ENCODE measurements at regions not wholly inside any gene's neighbourhood (a gene's known extent, or its start where the extent isn't known, plus 50 kb on each side); places are given as distances from the start of the nearest gene placed in this dataset.

DNA sequence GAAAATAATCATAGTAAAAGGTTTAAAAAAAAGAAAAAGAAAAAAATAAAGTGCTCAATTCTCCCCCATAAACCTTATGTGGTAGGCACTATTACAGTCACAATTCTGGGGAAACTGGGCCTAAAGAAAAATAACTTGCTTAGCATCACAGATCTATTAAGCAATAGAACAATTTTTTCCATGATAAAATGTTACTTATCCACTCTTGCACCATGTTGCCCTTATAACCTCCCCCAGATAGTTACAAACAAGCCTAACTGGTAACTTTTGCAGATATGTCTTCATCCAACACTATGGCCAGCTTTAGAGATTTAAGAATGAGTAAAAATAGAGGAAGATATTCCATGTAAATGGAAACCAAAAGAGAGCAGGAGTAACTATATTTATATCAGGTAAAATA is 164.8 kb downstream of the DUSP6 start:
- H3K4me3 ChIP-seq (ENCODE audit: low read length): no peak overlapping the region
- no peaks in the 10 kb centered on the region for H3K9me3 ChIP-seq (ENCODE audit: low read length)
- no peak overlapping the region for H3K9ac ChIP-seq (ENCODE audit: low read length)
- H3K27me3 ChIP-seq (ENCODE audit: insufficient read depth, low read depth, low read length): no peaks in the 10 kb centered on the region
- H3K36me3 ChIP-seq (ENCODE audit: insufficient read depth, low read length): no peaks in the 10 kb centered on the region
- H3K4me2 ChIP-seq (ENCODE audit: low read length): no peak overlapping the region
- no peaks in the 10 kb centered on the region for H3F3A ChIP-seq (ENCODE audit: insufficient read depth, low read length, poor library complexity, severe bottlenecking)
- H3K27ac ChIP-seq (ENCODE audit: low read length): no peak overlapping the region
- no peak for TF ChIP-seq POLR2AphosphoS5 (IDR thresholded peaks at IDR 0.05)
- no peak for TF ChIP-seq EZH2 (IDR thresholded peaks at IDR 0.05; ENCODE audit: borderline replicate concordance, insufficient read depth, low read length, poor library complexity, severe bottlenecking)
- TF ChIP-seq, protein P1, sequence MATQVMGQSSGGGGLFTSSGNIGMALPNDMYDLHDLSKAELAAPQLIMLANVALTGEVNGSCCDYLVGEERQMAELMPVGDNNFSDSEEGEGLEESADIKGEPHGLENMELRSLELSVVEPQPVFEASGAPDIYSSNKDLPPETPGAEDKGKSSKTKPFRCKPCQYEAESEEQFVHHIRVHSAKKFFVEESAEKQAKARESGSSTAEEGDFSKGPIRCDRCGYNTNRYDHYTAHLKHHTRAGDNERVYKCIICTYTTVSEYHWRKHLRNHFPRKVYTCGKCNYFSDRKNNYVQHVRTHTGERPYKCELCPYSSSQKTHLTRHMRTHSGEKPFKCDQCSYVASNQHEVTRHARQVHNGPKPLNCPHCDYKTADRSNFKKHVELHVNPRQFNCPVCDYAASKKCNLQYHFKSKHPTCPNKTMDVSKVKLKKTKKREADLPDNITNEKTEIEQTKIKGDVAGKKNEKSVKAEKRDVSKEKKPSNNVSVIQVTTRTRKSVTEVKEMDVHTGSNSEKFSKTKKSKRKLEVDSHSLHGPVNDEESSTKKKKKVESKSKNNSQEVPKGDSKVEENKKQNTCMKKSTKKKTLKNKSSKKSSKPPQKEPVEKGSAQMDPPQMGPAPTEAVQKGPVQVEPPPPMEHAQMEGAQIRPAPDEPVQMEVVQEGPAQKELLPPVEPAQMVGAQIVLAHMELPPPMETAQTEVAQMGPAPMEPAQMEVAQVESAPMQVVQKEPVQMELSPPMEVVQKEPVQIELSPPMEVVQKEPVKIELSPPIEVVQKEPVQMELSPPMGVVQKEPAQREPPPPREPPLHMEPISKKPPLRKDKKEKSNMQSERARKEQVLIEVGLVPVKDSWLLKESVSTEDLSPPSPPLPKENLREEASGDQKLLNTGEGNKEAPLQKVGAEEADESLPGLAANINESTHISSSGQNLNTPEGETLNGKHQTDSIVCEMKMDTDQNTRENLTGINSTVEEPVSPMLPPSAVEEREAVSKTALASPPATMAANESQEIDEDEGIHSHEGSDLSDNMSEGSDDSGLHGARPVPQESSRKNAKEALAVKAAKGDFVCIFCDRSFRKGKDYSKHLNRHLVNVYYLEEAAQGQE (IDR thresholded peaks at IDR 0.05; ENCODE audit: borderline replicate concordance): no peak
- TF ChIP-seq SMC3 (conservative IDR thresholded peaks at IDR 0.05; ENCODE audit: poor library complexity): no peak
- TF ChIP-seq, protein P2, sequence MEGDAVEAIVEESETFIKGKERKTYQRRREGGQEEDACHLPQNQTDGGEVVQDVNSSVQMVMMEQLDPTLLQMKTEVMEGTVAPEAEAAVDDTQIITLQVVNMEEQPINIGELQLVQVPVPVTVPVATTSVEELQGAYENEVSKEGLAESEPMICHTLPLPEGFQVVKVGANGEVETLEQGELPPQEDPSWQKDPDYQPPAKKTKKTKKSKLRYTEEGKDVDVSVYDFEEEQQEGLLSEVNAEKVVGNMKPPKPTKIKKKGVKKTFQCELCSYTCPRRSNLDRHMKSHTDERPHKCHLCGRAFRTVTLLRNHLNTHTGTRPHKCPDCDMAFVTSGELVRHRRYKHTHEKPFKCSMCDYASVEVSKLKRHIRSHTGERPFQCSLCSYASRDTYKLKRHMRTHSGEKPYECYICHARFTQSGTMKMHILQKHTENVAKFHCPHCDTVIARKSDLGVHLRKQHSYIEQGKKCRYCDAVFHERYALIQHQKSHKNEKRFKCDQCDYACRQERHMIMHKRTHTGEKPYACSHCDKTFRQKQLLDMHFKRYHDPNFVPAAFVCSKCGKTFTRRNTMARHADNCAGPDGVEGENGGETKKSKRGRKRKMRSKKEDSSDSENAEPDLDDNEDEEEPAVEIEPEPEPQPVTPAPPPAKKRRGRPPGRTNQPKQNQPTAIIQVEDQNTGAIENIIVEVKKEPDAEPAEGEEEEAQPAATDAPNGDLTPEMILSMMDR (IDR thresholded peaks at IDR 0.05; ENCODE audit: poor library complexity, severe bottlenecking): no peak
- no peak for TF ChIP-seq EP300 (conservative IDR thresholded peaks at IDR 0.05; ENCODE audit: poor library complexity, severe bottlenecking)
- no peak for TF ChIP-seq RAD21 (conservative IDR thresholded peaks at IDR 0.05)
- no peak for TF ChIP-seq TAF1 (IDR thresholded peaks at IDR 0.05; ENCODE audit: low read depth)
- TF ChIP-seq MXI1 (conservative IDR thresholded peaks at IDR 0.05; ENCODE audit: poor library complexity, severe bottlenecking): no peak
- H3K9me2 ChIP-seq (ENCODE audit: insufficient read depth, low read length): no peaks in the 10 kb centered on the region
- no peak overlapping the region for H2AFZ ChIP-seq (ENCODE audit: low read depth, low read length)
- H3K79me2 ChIP-seq (replicated peaks; ENCODE audit: insufficient read depth, low read length): no peaks in the 10 kb centered on the region
- H4K20me1 ChIP-seq (ENCODE audit: insufficient read depth): no peaks in the 10 kb centered on the region

DNA sequence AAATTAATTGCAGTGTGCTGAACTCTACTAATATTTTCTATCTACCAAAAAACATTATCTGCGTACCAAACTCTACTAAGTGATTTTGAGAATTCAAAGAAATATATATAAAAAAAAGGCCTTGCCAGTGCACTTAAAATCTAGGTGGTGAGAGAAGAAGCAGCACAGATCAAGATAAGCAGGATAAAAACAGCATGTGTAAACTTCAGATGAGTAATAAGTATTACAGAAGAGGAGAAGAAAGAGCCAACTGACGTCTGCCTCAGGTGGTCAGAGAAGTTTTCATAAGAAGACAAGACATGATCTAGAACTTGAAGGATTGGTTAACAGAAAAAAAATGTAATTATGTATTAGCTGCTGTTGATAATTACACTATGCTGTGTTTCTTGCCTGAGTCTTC is 166.4 kb downstream of the DUSP6 start:
- Histone ChIP-seq H3K9me2 (ENCODE audit: insufficient read depth, low read length) (no peaks in the 10 kb centered on the region), H3F3A (ENCODE audit: insufficient read depth, low read length, poor library complexity, severe bottlenecking) (no peaks in the 10 kb centered on the region), H3K27me3 (ENCODE audit: insufficient read depth, low read depth, low read length) (no peaks in the 10 kb centered on the region), H3K9ac (ENCODE audit: low read length) (no peak overlapping the region), H3K4me3 (ENCODE audit: low read length) (no peak overlapping the region), H3K27ac (ENCODE audit: low read length) (no peak overlapping the region), H3K4me2 (ENCODE audit: low read length) (no peak overlapping the region), H3K9me3 (ENCODE audit: low read length) (no peaks in the 10 kb centered on the region), H4K20me1 (ENCODE audit: insufficient read depth) (no peaks in the 10 kb centered on the region), H3K36me3 (ENCODE audit: insufficient read depth, low read length) (no peaks in the 10 kb centered on the region), H3K79me2 (replicated peaks; ENCODE audit: insufficient read depth, low read length) (no peaks in the 10 kb centered on the region), H2AFZ (ENCODE audit: low read depth, low read length) (no peak overlapping the region)
- TF ChIP-seq SMC3 (conservative IDR thresholded peaks at IDR 0.05; ENCODE audit: poor library complexity) (no peak), EZH2 (IDR thresholded peaks at IDR 0.05; ENCODE audit: borderline replicate concordance, insufficient read depth, low read length, poor library complexity, severe bottlenecking) (no peak), EP300 (conservative IDR thresholded peaks at IDR 0.05; ENCODE audit: poor library complexity, severe bottlenecking) (no peak), TAF1 (IDR thresholded peaks at IDR 0.05; ENCODE audit: low read depth) (no peak), MXI1 (conservative IDR thresholded peaks at IDR 0.05; ENCODE audit: poor library complexity, severe bottlenecking) (no peak), RAD21 (conservative IDR thresholded peaks at IDR 0.05) (no peak)
- TF ChIP-seq, protein P1 (IDR thresholded peaks at IDR 0.05; ENCODE audit: borderline replicate concordance): no peak
- TF ChIP-seq, protein P2 (IDR thresholded peaks at IDR 0.05; ENCODE audit: poor library complexity, severe bottlenecking): no peak
